Endothelial cell of umbilical vein (primary cell): ENCODE measurements at regions not wholly inside any gene's neighbourhood (a gene's known extent, or its start where the extent isn't known, plus 50 kb on each side); places are given as distances from the start of the nearest gene placed in this dataset.

Experiments
- BruUV-seq: library from RNA; stranded (reverse); fragments of 400-500 nt; replicated peaks from 2 replicates; lab custom pipeline; 2021; lab: Mats Ljungman, UMichigan
- CTCF ChIA-PET: fragments of 300-600, 350-600 bp; sonication (Branson Sonifier 250); formaldehyde crosslinking; loops from one replicate; lab custom pipeline; 2021; ENCODE audit warnings: antibody characterized with exemption, inconsistent platforms; lab: Charles Lee
- POLR2A ChIA-PET: fragments of 300-600, 350-600 bp; sonication (Branson Sonifier 250); formaldehyde crosslinking; loops from one replicate; lab custom pipeline; 2021; ENCODE audit warnings: antibody characterized with exemption, inconsistent platforms; lab: Charles Lee
- DNase-seq: peaks from one replicate; pipeline ENCODE4 v3.0.0-alpha.2; 2011; ENCODE audit warnings: low read depth, low spot score
- FAIRE-seq: peaks from 2 replicates; lab custom pipeline; 2011; peaks lifted over from hg19 to GRCh38; lab: Jason Lieb, UNC
- H2AFZ ChIP-seq: 2 replicates; pipeline ENCODE4 v1.6.0; 2012; ENCODE audit warnings: low read depth, low read length, control low read depth, inconsistent platforms
- H3K27ac ChIP-seq: 2 replicates; pipeline ENCODE4 v1.5.1; 2011; ENCODE audit warnings: low read depth, mild to moderate bottlenecking, control low read depth, low read length, moderate library complexity; ENCODE audit not compliant: insufficient read depth
- H3K27me3 ChIP-seq, 2 experiments: 2 replicates each; pipeline versions ENCODE4 v1.6.0 to v1.6.1; 2011; ENCODE audit warnings: low read length in 2 of 2, mixed read lengths in 1 of 2; ENCODE audit not compliant: control insufficient read depth in 2 of 2, insufficient read depth in 2 of 2
- H3K36me3 ChIP-seq, 2 experiments: 2 replicates in 1 of 2; 3 replicates in 1 of 2; pipeline ENCODE4 v1.5.1; 2011; ENCODE audit warnings: low read length in 2 of 2, mild to moderate bottlenecking in 1 of 2, moderate library complexity in 1 of 2; ENCODE audit not compliant: control insufficient read depth in 2 of 2, insufficient read depth in 2 of 2; ENCODE audit errors: extremely low read depth in 1 of 2
- H3K4me1 ChIP-seq: 3 replicates; pipeline ENCODE4 v1.5.1; 2011; ENCODE audit warnings: mild to moderate bottlenecking, low read length; ENCODE audit not compliant: control insufficient read depth, insufficient read depth; ENCODE audit errors: extremely low read depth
- H3K4me2 ChIP-seq: 2 replicates; pipeline ENCODE4 v1.6.1; 2011; ENCODE audit warnings: low read length, control low read depth, mixed read lengths; ENCODE audit not compliant: insufficient read depth
- H3K4me3 ChIP-seq, 3 experiments: fragments of 200-600 bp in 1 of 3; sonication (generic), shearing (Covaris generic) in 1 of 3; replicated peaks in 1 of 3; 2 replicates each; pipeline ENCODE4 v1.5.1; 2011 to 2016; ENCODE audit warnings: control low read depth in 3 of 3, low read length in 3 of 3, mild to moderate bottlenecking in 2 of 3, inconsistent platforms in 1 of 3, low read depth in 1 of 3, moderate library complexity in 1 of 3; ENCODE audit not compliant: insufficient read depth in 1 of 3
- H3K79me2 ChIP-seq: 2 replicates; pipeline ENCODE4 v1.6.0; 2012; ENCODE audit warnings: low read length, inconsistent platforms; ENCODE audit not compliant: control insufficient read depth, insufficient read depth
- H3K9ac ChIP-seq: replicated peaks from 2 replicates; pipeline ENCODE3; 2011; ENCODE audit warnings: low read length, control low read depth; ENCODE audit not compliant: insufficient read depth; ENCODE audit errors: extremely low read depth
- H3K9me1 ChIP-seq: replicated peaks from 3 replicates; pipeline ENCODE4 v1.6.0; 2011; ENCODE audit warnings: mild to moderate bottlenecking, low read length; ENCODE audit not compliant: control insufficient read depth, insufficient read depth; ENCODE audit errors: extremely low read depth
- H3K9me3 ChIP-seq: replicated peaks from 2 replicates; pipeline ENCODE4 v1.5.1; 2012; ENCODE audit warnings: low read length, inconsistent platforms; ENCODE audit not compliant: control insufficient read depth, insufficient read depth
- H4K20me1 ChIP-seq: replicated peaks from 2 replicates; pipeline ENCODE3; 2011; ENCODE audit warnings: mild to moderate bottlenecking, low read length; ENCODE audit not compliant: control insufficient read depth, insufficient read depth; ENCODE audit errors: extremely low read depth
- EZH2 ChIP-seq: IDR thresholded peaks from 2 replicates; pipeline ENCODE4 v1.6.1; 2012; ENCODE audit warnings: borderline replicate concordance, low read depth, mild to moderate bottlenecking, moderate library complexity, low read length, inconsistent platforms; ENCODE audit not compliant: severe bottlenecking
- FOS ChIP-seq: IDR thresholded peaks from 2 replicates; pipeline ENCODE4 v1.6.1; 2011; ENCODE audit warnings: mild to moderate bottlenecking, low read length, moderate library complexity, borderline replicate concordance; ENCODE audit not compliant: insufficient read depth
- GATA2 ChIP-seq: IDR thresholded peaks from 2 replicates; pipeline ENCODE4 v1.7.0; 2011; ENCODE audit warnings: low read depth, mild to moderate bottlenecking, moderate library complexity, mixed read lengths, low read length; ENCODE audit not compliant: insufficient read length, insufficient read depth
- JUN ChIP-seq: IDR thresholded peaks from 2 replicates; pipeline ENCODE4 v1.6.1; 2011; ENCODE audit warnings: borderline replicate concordance, low read depth; ENCODE audit not compliant: insufficient read length, insufficient read depth
- MAX ChIP-seq: IDR thresholded peaks from 2 replicates; pipeline ENCODE4 v1.6.1; 2011; ENCODE audit not compliant: insufficient read depth, insufficient read length
- MYC ChIP-seq: IDR thresholded peaks from one replicate; pipeline ENCODE4 v1.6.1; 2011; ENCODE audit warnings: mild to moderate bottlenecking, low read depth, low read length
- POLR2A ChIP-seq: IDR thresholded peaks from 2 replicates; pipeline ENCODE4 v1.6.1; 2012; ENCODE audit warnings: low read depth, mild to moderate bottlenecking, control low read depth, low read length
- POLR2AphosphoS5 ChIP-seq: IDR thresholded peaks from 2 replicates; pipeline ENCODE4 v1.6.1; 2012; ENCODE audit warnings: low read depth, mild to moderate bottlenecking, control low read depth, low read length, moderate library complexity; ENCODE audit not compliant: insufficient read depth
- dilution Hi-C: fragments of 300-500 bp; cut with MboI; formaldehyde crosslinking; loops from one replicate; pipeline ENCODE4 v1.15.0; 2019; ENCODE audit warnings: low sequenced_read_pairs; ENCODE audit not compliant: extremely low pct_ligation_motif_present
- intact Hi-C: fragments of 100-400 bp; cut with micrococcal nuclease; formaldehyde crosslinking; loops from one replicate; pipeline ENCODE4 v1.10.0; 2022
- TF ChIP-seq, protein P1 (sequence below), 2 donors: IDR thresholded peaks; 1 replicate in 1 of 2; 2 replicates in 1 of 2; pipeline ENCODE4 v1.5.1; 2011; ENCODE audit warnings: low read length in 2 of 2, mild to moderate bottlenecking in 2 of 2, moderate library complexity in 2 of 2, control low read depth in 1 of 2, inconsistent platforms in 1 of 2, low read depth in 1 of 2; ENCODE audit not compliant: insufficient read depth in 1 of 2; ENCODE audit errors: extremely low read depth in 1 of 2

DNA sequence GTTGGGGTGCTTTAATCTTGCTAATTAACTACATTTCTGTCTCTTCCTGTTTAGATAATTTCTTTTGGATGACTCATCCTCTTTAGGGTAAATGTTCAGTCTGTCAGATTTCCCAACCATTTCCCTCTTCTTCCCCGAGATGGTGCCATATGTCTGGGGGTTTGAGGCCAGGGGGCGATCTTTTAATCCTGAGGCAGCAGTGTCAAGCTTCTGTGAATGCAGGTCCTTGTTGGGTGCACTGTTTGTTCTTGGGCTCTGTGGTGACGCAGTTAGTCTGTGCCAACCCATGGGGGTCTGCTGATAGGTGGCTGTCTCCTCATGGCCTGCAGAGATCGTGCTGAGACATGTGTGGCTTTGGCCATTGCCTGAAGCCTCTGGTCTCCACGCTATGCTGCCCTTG lies 420.4 kb downstream of the NDFIP2 start:
- ChIA-PET CTCF (no interaction called here), POLR2A (no interaction called here)
- Histone ChIP-seq H3K79me2 (no peaks in the 10 kb centered on the region), H3K4me3 (no peak overlapping the region), H3K4me1 (no peaks in the 10 kb centered on the region), H4K20me1 (no peaks in the 10 kb centered on the region), H3K4me2 (no peak overlapping the region), H3K27ac (no peak overlapping the region), H2AFZ (no peak overlapping the region), H3K9ac (no peak overlapping the region), H3K36me3 (no peaks in the 10 kb centered on the region), H3K27me3 (no peaks in the 10 kb centered on the region), H3K9me1 (no peaks in the 10 kb centered on the region), H3K9me3 (no peaks in the 10 kb centered on the region)
- TF ChIP-seq FOS (no peak), MAX (no peak), JUN (no peak), MYC (no peak), POLR2A (no peak), GATA2 (no peak), EZH2 (no peak), POLR2AphosphoS5 (no peak)
- TF ChIP-seq, protein P1, sequence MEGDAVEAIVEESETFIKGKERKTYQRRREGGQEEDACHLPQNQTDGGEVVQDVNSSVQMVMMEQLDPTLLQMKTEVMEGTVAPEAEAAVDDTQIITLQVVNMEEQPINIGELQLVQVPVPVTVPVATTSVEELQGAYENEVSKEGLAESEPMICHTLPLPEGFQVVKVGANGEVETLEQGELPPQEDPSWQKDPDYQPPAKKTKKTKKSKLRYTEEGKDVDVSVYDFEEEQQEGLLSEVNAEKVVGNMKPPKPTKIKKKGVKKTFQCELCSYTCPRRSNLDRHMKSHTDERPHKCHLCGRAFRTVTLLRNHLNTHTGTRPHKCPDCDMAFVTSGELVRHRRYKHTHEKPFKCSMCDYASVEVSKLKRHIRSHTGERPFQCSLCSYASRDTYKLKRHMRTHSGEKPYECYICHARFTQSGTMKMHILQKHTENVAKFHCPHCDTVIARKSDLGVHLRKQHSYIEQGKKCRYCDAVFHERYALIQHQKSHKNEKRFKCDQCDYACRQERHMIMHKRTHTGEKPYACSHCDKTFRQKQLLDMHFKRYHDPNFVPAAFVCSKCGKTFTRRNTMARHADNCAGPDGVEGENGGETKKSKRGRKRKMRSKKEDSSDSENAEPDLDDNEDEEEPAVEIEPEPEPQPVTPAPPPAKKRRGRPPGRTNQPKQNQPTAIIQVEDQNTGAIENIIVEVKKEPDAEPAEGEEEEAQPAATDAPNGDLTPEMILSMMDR (IDR thresholded peaks at IDR 0.05; ENCODE audit: extremely low read depth in 1 of 2, insufficient read depth in 1 of 2, low read depth in 1 of 2, low read length in 2 of 2): no peak
- DNase-seq (no peak), FAIRE-seq (no peak)
- intact Hi-C loops: no loop called here
- dilution Hi-C loops: no loop called here
- no TSS peak for BruUV-seq
